HFFc6 (cell line): ENCODE measurements at regions not wholly inside any gene's neighbourhood (a gene's known extent, or its start where the extent isn't known, plus 50 kb on each side); places are given as distances from the start of the nearest gene placed in this dataset.

ENCODE experiments used
- DNase-seq: peaks from one replicate; pipeline ENCODE4 v3.0.0-alpha.2; 2018
- H3K27ac Mint-ChIP-seq: 2 replicates; pipeline ENCODE4 v1.8.0; 2020; ENCODE audit warnings: mild to moderate bottlenecking, mixed read lengths
- H3K27me3 Mint-ChIP-seq: 2 replicates; pipeline ENCODE4 v1.8.0; 2021; ENCODE audit warnings: mild to moderate bottlenecking, moderate library complexity, mixed read lengths; ENCODE audit not compliant: insufficient read depth
- H3K36me3 Mint-ChIP-seq: 2 replicates; pipeline ENCODE4 v1.8.0; 2021; ENCODE audit warnings: low read depth, mixed read lengths
- H3K4me1 Mint-ChIP-seq: 2 replicates; pipeline ENCODE4 v1.8.0; 2020; ENCODE audit warnings: low read depth, mixed read lengths
- H3K4me3 Mint-ChIP-seq: 2 replicates; pipeline ENCODE4 v1.8.0; 2020; ENCODE audit warnings: mild to moderate bottlenecking, moderate library complexity, mixed read lengths
- H3K9me3 Mint-ChIP-seq: 2 replicates; pipeline ENCODE4 v1.8.0; 2020; ENCODE audit warnings: mild to moderate bottlenecking, mixed read lengths
- TF ChIP-seq, protein P1 (sequence below): fragments of 200-600 bp; sonication (generic); IDR thresholded peaks from 2 replicates; pipeline ENCODE4 v1.5.0; 2021; ENCODE audit warnings: antibody characterized with exemption, mild to moderate bottlenecking

DNA sequence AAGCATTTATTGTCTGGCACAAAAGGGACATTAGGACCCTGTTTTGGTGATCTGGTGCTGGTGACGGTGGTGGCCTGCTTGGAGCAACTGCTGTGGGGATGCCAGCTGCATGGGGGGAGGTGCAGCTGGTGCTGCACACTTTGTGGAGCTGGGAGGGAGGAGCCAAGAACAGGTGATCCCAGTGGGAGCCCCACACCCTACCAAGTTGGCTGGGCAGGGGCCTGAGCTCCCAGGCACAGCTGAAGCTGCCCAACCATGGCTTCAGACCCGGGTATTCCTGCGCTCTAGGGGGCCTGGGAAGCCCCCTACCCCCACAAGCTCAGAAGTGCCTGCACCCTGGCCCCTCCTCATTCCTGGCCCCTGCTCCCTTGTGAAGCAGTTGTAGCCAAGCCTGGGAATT, 1512.5 kb downstream of the TECRL start:
- Mint-ChIP-seq H3K27ac (no peak overlapping the region), H3K27me3 (no peaks in the 10 kb centered on the region), H3K9me3 (peaks cover 29% of the 10 kb centered on the region), H3K36me3 (no peaks in the 10 kb centered on the region), H3K4me3 (no peak overlapping the region), H3K4me1 (no peaks in the 10 kb centered on the region)
- TF ChIP-seq, protein P1, sequence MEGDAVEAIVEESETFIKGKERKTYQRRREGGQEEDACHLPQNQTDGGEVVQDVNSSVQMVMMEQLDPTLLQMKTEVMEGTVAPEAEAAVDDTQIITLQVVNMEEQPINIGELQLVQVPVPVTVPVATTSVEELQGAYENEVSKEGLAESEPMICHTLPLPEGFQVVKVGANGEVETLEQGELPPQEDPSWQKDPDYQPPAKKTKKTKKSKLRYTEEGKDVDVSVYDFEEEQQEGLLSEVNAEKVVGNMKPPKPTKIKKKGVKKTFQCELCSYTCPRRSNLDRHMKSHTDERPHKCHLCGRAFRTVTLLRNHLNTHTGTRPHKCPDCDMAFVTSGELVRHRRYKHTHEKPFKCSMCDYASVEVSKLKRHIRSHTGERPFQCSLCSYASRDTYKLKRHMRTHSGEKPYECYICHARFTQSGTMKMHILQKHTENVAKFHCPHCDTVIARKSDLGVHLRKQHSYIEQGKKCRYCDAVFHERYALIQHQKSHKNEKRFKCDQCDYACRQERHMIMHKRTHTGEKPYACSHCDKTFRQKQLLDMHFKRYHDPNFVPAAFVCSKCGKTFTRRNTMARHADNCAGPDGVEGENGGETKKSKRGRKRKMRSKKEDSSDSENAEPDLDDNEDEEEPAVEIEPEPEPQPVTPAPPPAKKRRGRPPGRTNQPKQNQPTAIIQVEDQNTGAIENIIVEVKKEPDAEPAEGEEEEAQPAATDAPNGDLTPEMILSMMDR: no peak
- DNase-seq: no peak

DNA sequence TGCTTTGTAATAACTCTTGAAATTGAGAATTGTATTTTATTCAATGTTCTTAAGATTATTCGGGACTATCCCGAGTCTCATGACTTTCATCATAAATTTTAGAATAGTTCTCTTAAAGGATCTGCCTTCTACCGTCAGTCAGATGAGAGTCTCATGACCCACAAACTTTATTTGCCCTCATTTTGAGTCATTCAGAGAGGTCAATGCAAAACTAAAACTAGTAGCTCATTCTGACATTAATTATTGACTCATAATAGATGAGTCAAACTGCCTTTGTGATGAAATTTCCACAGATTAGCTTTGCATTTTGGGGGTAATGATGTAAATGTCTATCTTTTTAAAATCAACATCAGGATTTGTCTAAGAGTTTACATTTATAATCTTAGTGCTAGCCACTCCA, 1527.3 kb downstream of the TECRL start:
- Mint-ChIP-seq H3K36me3 (peaks cover 5% of the 10 kb centered on the region; the same call in 1 of the 2 replicates), H3K27ac (no peak overlapping the region), H3K27me3 (no peaks in the 10 kb centered on the region), H3K4me1 (no peaks in the 10 kb centered on the region), H3K4me3 (no peak overlapping the region), H3K9me3 (peaks cover 31% of the 10 kb centered on the region)
- TF ChIP-seq, protein P1: no peak
- DNase-seq: no peak

DNA sequence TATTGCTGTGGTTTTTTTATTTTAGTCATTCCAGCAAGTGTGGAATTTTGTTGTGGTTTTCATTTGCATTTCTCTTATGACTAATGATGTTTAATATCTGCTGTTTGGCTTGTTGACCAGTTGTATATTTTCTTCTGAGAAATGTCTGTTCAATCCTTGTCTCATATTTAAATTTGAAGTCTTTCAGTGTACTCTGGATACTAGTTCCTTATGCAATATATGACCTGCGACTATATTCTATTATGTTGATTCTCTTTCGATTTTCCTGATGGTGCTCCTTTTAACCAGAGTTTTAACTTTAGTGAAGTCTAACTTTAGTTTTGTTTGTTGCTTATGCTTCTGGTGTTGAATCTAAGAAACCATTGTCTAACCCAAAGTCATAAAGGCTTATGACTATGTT, 1528.0 kb downstream of the TECRL start:
- no peak overlapping the region for H3K27ac Mint-ChIP-seq

DNA sequence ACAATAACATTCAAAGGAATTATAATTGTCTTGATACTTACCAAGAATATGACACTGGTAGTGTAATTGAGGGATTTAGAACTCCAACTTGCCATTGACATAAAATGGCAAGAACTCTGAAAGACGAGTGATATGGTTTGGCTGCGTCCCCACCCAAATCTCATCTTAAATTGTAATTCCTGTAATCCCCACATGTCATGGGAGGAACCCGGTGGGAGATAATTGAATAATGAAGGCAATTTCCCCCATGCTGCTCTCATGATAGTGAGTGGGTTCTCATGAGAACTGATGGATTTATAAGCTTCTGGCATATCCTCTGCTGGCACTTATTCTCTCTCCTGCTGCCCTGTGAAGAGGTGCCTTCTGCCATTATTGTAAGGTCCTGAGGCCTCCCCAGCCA, 1536.4 kb downstream of the TECRL start:
- Mint-ChIP-seq H3K27ac (no peak overlapping the region), H3K27me3 (no peaks in the 10 kb centered on the region), H3K4me3 (no peak overlapping the region), H3K4me1 (no peaks in the 10 kb centered on the region), H3K9me3 (peaks cover 46% of the 10 kb centered on the region), H3K36me3 (peaks cover 5% of the 10 kb centered on the region; the same call in 1 of the 2 replicates)
- TF ChIP-seq, protein P1: no peak
- DNase-seq: no peak

More for the DNA sequence above, 1528.0 kb downstream of the TECRL start:
- DNase-seq: no peak
- H3K4me1 Mint-ChIP-seq: no peaks in the 10 kb centered on the region
- H3K4me3 Mint-ChIP-seq: no peak overlapping the region
- TF ChIP-seq, protein P1: no peak
- peaks cover 33% of the 10 kb centered on the region for H3K9me3 Mint-ChIP-seq
- H3K36me3 Mint-ChIP-seq: peaks cover 5% of the 10 kb centered on the region; the same call in 1 of the 2 replicates
- H3K27me3 Mint-ChIP-seq: no peaks in the 10 kb centered on the region

DNA sequence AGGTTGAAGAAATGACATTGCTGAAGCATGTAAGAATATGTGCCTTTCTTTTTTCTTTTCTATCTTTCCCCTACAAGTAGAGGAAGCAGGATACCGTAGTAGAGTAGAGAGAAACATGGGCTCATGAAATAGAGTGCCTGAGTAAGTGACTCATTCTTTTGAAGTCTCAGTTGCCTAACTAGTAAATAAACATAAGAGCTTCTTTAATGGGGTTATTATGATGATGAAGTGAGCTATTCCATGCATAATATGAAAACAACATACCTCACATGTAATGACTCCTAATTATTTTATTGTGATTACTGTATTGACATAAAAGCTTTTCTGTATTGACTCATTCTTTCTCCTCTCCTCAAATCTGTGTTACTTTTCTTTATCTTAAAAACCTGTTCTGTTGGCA, 1538.2 kb downstream of the TECRL start:
- Mint-ChIP-seq H3K36me3 (no peaks in the 10 kb centered on the region), H3K4me3 (no peak overlapping the region), H3K4me1 (no peaks in the 10 kb centered on the region), H3K27me3 (no peaks in the 10 kb centered on the region), H3K27ac (no peak overlapping the region), H3K9me3 (peaks cover 39% of the 10 kb centered on the region)
- TF ChIP-seq, protein P1: no peak
- DNase-seq: no peak

DNA sequence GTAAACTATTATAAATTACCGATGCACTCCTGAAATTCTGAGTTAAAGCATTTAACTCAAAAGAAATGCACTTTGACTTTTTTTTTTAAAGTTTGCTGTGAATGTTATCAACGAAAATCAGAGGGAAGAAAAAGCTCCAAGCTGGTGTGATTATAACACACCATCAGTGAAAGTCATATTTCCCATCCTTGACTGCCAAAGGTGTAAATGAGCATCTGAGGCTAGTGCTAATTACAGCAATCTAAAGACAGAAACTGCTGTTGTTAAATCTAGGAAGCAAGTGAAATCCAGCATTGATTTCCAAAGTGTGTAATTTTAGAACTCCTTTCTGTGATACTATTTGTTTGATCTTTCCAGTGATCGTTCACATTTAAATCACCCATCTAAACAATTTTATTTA, 1538.8 kb downstream of the TECRL start:
- Mint-ChIP-seq H3K36me3 (no peaks in the 10 kb centered on the region), H3K27ac (no peak overlapping the region), H3K9me3 (peaks cover 35% of the 10 kb centered on the region), H3K4me1 (no peaks in the 10 kb centered on the region), H3K4me3 (no peak overlapping the region), H3K27me3 (no peaks in the 10 kb centered on the region)
- TF ChIP-seq, protein P1: no peak
- no peak for DNase-seq
